AG04449 (cell line): ENCODE measurements at regions not wholly inside any gene's neighbourhood (a gene's known extent, or its start where the extent isn't known, plus 50 kb on each side); places are given as distances from the start of the nearest gene placed in this dataset.
A peak's percentile ranks its signal among the peaks of the same experiment; 100 is the strongest.
"Not testable (repeated sequence)": the region's sequence is repeated elsewhere in the genome, so short reads cannot be mapped to it uniquely, and the experiment has no call there.

Experiments
- CTCF ChIA-PET: fragments of 350-600 bp; formaldehyde crosslinking; extraction: SDS; loops from one replicate; lab custom pipeline; 2021; ENCODE audit warnings: antibody characterized with exemption; lab: Yijun Ruan, JAX
- POLR2A ChIA-PET: fragments of 400-600, 350-600 bp; formaldehyde crosslinking; extraction: SDS; loops from one replicate; lab custom pipeline; 2020; ENCODE audit warnings: antibody characterized with exemption, inconsistent platforms; lab: Yijun Ruan, JAX
- DNase-seq: peaks from one replicate; pipeline ENCODE4 v3.0.0-alpha.2; 2010; ENCODE audit warnings: low read depth, low spot score
- H3K4me3 ChIP-seq: 2 replicates; pipeline ENCODE4 v1.5.1; 2011; ENCODE audit warnings: low read depth, mild to moderate bottlenecking, control low read depth, low read length
- CTCF ChIP-seq: IDR thresholded peaks from one replicate; pipeline ENCODE4 v1.5.1; 2011; ENCODE audit warnings: mild to moderate bottlenecking, moderate library complexity, low read length, control low read depth, inconsistent platforms; ENCODE audit not compliant: insufficient read depth; ENCODE audit errors: missing control alignments

GRCh38 chr5:111834926-111835599, 78.1 kb upstream of the NREP start:
- POLR2A ChIA-PET: no interaction called here
- TF ChIP-seq CTCF: no peak
- CTCF ChIA-PET: interaction anchor here (0.6 to 1.8 kb wide), 6 partner anchors 10 to 311 kb away, joined by 3 to 7 read pairs (median 4); no protein-coding TSS in a partner anchor
- H3K4me3 ChIP-seq: no peak overlapping the region
- no peak for DNase-seq

DNA sequence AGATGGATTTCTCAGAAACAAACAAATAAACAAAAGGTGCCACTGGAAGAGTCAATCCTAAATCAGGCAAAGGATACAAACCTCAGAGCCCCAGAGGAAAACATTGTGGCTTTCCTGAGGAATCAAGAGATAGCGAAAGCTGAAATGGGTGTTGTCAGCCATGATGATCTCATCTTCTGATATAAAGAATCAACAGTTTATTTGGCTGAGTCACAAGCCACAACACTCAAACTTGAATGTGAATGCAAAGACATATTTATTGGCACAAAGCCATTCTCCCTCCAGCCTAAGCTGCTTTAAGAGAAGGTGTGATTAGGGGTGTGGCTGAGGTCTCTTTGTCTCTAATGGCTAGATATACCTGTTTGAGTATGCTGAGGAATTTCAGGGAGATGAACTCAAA, 73.3 kb upstream of the NREP start:
- ChIA-PET POLR2A (interaction anchor here (0.6 kb wide), 1 partner anchor 39 kb away, joined by 3 read pairs; no protein-coding TSS in a partner anchor), CTCF (interaction anchor here (1.9 kb wide), 1 partner anchor 280 kb away, joined by 8 read pairs; no protein-coding TSS in a partner anchor)
- DNase-seq: no peak
- no peak overlapping the region for H3K4me3 ChIP-seq
- TF ChIP-seq CTCF: no peak

DNA sequence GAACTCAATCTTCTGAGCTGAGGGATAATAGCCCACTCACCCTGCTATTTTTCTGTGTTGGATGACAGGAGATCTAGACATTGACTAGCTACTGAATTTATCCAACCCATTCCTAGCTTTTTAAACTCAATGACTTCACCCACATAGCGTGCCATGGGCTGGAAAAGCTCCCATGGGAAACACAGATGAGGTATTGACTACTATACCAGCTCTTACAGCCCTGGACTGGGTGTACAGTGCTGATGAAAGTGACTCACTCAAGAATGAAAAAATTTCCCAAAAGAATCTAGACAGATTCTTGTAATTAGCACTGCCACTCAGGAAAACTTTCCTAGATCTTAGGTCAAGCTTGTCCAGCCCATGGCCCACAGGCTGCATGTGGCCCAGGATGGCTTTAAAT, 72.7 kb upstream of the NREP start:
- no peak for TF ChIP-seq CTCF
- no peak overlapping the region for H3K4me3 ChIP-seq
- DNase-seq: peak; percentile 87
- CTCF ChIA-PET: interaction anchor here (1.9 kb wide), 1 partner anchor 279 kb away, joined by 8 read pairs; no protein-coding TSS in a partner anchor
- POLR2A ChIA-PET: interaction anchor here (0.6 to 1.0 kb wide), 2 partner anchors 39 to 73 kb away, joined by 3 to 8 read pairs; partner anchors contain the start of gene NREP

DNA sequence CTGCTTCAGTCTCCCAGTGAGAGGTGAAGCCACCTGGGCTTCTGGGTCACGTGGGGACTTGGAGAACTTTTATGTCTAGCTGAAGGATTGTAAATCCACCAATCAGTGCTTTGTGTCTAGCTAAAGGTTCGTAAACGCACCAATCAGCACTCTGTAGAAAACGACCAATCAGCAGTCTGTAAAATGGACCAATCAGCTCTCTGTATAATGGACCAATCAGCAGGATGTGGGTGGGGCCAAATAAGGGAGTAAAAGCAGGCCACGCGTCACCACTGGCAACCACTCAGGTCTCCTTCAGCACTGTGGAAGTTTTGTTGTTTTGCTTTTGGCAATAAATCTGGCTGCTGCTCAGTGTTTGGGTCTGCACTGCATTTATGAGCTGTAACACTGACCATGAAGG, 69.1 kb upstream of the NREP start:
- no peak for DNase-seq
- TF ChIP-seq CTCF: no peak
- ChIA-PET POLR2A (no interaction called here), CTCF (no interaction called here)
- H3K4me3 ChIP-seq: no peak overlapping the region

DNA sequence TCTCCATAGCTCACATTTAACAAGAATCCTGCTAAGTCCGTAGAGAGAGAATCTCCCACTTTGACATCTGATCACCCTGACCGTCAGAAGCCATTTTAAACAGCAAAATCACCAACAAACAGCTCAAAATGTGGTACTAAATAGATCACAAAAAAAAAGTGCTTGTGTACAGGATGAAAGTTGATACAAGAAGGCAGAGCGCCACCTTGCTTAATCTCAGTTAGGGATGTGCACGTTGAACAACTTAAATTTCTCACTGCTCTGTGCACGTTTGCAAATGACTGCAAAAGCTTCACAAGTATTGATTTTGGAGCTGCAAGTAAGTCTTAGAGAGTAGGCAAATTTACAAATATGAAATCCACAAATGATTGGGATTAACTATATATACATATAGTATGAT, 63.1 kb upstream of the NREP start:
- ChIA-PET POLR2A (no interaction called here), CTCF (interaction anchor here (1.1 to 1.5 kb wide), 4 partner anchors 8 to 326 kb away, joined by 3 to 4 read pairs (median 4); no protein-coding TSS in a partner anchor)
- no peak for TF ChIP-seq CTCF
- no peak overlapping the region for H3K4me3 ChIP-seq
- no peak for DNase-seq

DNA sequence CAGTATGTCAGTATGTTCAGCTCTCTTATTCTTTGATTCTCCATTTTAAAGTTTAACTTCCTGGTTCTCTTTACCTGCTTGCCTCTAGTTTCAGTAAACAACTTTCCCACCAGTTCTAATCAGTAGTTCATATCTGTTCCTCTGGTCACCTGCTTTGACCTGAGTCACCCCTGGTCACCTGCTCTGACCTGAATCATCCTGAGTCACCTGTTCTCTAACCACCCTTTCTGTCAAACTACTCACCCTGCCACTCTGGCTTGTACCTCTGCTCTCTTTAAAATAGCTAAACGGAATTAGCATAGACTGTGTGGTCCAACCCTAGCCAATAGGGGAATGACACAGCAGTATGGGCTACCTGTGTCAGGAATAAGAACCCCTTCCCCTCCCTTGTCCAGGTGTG, 62.0 kb upstream of the NREP start:
- DNase-seq, H3K4me3 ChIP-seq, POLR2A ChIA-PET: not testable (repeated sequence)
- CTCF ChIA-PET: interaction anchor here (1.2 to 1.5 kb wide), 2 partner anchors 8 to 288 kb away, joined by 4 read pairs; no protein-coding TSS in a partner anchor
